Endodermal cell (in vitro differentiated cells): ENCODE measurements at regions not wholly inside any gene's neighbourhood (a gene's known extent, or its start where the extent isn't known, plus 50 kb on each side); places are given as distances from the start of the nearest gene placed in this dataset.

Source experiments
- DNase-seq: peaks from one replicate; pipeline ENCODE4 v3.0.0-alpha.2; 2017
- H3K27ac ChIP-seq: 2 replicates; pipeline ENCODE4 v1.5.1; 2013; ENCODE audit warnings: mild to moderate bottlenecking, low read depth, low read length, moderate library complexity
- H3K27me3 ChIP-seq: 2 replicates; pipeline ENCODE4 v1.6.1; 2013; ENCODE audit warnings: mild to moderate bottlenecking, low read length, moderate library complexity; ENCODE audit not compliant: insufficient read depth, control insufficient read depth, poor library complexity, severe bottlenecking
- H3K36me3 ChIP-seq: 2 replicates; pipeline ENCODE4 v1.7.0; 2013; ENCODE audit warnings: mild to moderate bottlenecking, low read length, moderate library complexity; ENCODE audit not compliant: control insufficient read depth, insufficient read depth
- H3K4me1 ChIP-seq: one replicate; pipeline ENCODE4 v1.7.0; 2013; ENCODE audit warnings: low read length; ENCODE audit not compliant: control insufficient read depth, insufficient read depth
- H3K4me3 ChIP-seq: 2 replicates; pipeline ENCODE4 v1.5.1; 2013; ENCODE audit warnings: mild to moderate bottlenecking, low read length, moderate library complexity
- H3K9ac ChIP-seq: 2 replicates; pipeline ENCODE4 v1.6.1; 2013; ENCODE audit warnings: mild to moderate bottlenecking, low read length, moderate library complexity; ENCODE audit not compliant: poor library complexity, severe bottlenecking; ENCODE audit errors: extremely low read depth
- H3K9me3 ChIP-seq: 2 replicates; pipeline ENCODE4 v1.6.1; 2013; ENCODE audit warnings: mild to moderate bottlenecking, low read length, moderate library complexity; ENCODE audit not compliant: control insufficient read depth
- H3K27ac Mint-ChIP-seq: 2 replicates; pipeline ENCODE4 v1.8.0; 2020; ENCODE audit warnings: mixed read lengths
- H3K27me3 Mint-ChIP-seq: 2 replicates; pipeline ENCODE4 v1.8.0; 2021; ENCODE audit warnings: mild to moderate bottlenecking, mixed read lengths; ENCODE audit not compliant: insufficient read depth
- H3K36me3 Mint-ChIP-seq: 2 replicates; pipeline ENCODE4 v1.8.0; 2020; ENCODE audit warnings: low read depth, mixed read lengths
- H3K4me1 Mint-ChIP-seq: 2 replicates; pipeline ENCODE4 v1.8.0; 2020; ENCODE audit warnings: mixed read lengths
- H3K4me3 Mint-ChIP-seq: 2 replicates; pipeline ENCODE4 v1.8.0; 2020; ENCODE audit warnings: mild to moderate bottlenecking, moderate library complexity, mixed read lengths
- H3K9me3 Mint-ChIP-seq: 2 replicates; pipeline ENCODE4 v1.8.0; 2020; ENCODE audit warnings: mild to moderate bottlenecking, mixed read lengths
- CTCF ChIP-seq: fragments of 200-600 bp; sonication (generic); conservative IDR thresholded peaks from 2 replicates; pipeline ENCODE4 v1.5.0; 2021; ENCODE audit warnings: antibody characterized with exemption, mild to moderate bottlenecking
- WGBS, 2 experiments: methylation state at CpG; one replicate each; pipeline versions ENCODE4 v1.1.5 to v1.1.7; 2013; ENCODE audit warnings: missing lambda C conversion rate in 2 of 2, mixed read lengths in 1 of 2; ENCODE audit not compliant: insufficient coverage in 1 of 2, insufficient read length in 1 of 2; 5-methylcytosine and 5-hydroxymethylcytosine counted together

GRCh38 chr22:47883757-47884156, 1121.3 kb downstream of the TBC1D22A start:
- Histone ChIP-seq H3K4me3 (no peak overlapping the region), H3K4me1 (no peaks in the 10 kb centered on the region), H3K27ac (no peak overlapping the region), H3K27me3 (no peaks in the 10 kb centered on the region), H3K9me3 (peaks cover 25% of the 10 kb centered on the region), H3K36me3 (no peaks in the 10 kb centered on the region), H3K9ac (no peak overlapping the region)
- WGBS, 2 experiments: 81 to 83% methylated on average over 6 to 12 of the region's 12 CpGs
- TF ChIP-seq CTCF: no peak
- Mint-ChIP-seq H3K4me1 (no peaks in the 10 kb centered on the region), H3K27me3 (no peaks in the 10 kb centered on the region), H3K9me3 (peaks cover 64% of the 10 kb centered on the region), H3K27ac (no peak overlapping the region), H3K4me3 (no peak overlapping the region), H3K36me3 (no peaks in the 10 kb centered on the region)
- no peak for DNase-seq

GRCh38 chr22:47879346-47879745, 1116.9 kb downstream of the TBC1D22A start:
- H3K4me1 Mint-ChIP-seq: no peaks in the 10 kb centered on the region
- no peaks in the 10 kb centered on the region for H3K36me3 Mint-ChIP-seq
- no peak overlapping the region for H3K4me3 ChIP-seq
- H3K27ac Mint-ChIP-seq: no peak overlapping the region
- H3K9ac ChIP-seq: no peak overlapping the region
- H3K27me3 ChIP-seq: no peaks in the 10 kb centered on the region
- peaks cover 63% of the 10 kb centered on the region for H3K9me3 Mint-ChIP-seq
- no peak overlapping the region for H3K27ac ChIP-seq
- no peaks in the 10 kb centered on the region for H3K36me3 ChIP-seq
- no peak for DNase-seq
- WGBS, 2 experiments: 83 to 86% methylated on average over 1 to 2 of the region's 2 CpGs
- H3K27me3 Mint-ChIP-seq: no peaks in the 10 kb centered on the region
- no peaks in the 10 kb centered on the region for H3K4me1 ChIP-seq
- H3K9me3 ChIP-seq: peaks cover 24% of the 10 kb centered on the region
- TF ChIP-seq CTCF: no peak
- no peak overlapping the region for H3K4me3 Mint-ChIP-seq

- no peaks in the 10 kb centered on the region for H3K36me3 ChIP-seq
- Mint-ChIP-seq H3K4me3 (no peak overlapping the region), H3K36me3 (no peaks in the 10 kb centered on the region), H3K9me3 (peaks cover 56% of the 10 kb centered on the region), H3K27ac (no peak overlapping the region), H3K4me1 (no peaks in the 10 kb centered on the region), H3K27me3 (no peaks in the 10 kb centered on the region)
- H3K4me3 ChIP-seq: no peak overlapping the region
- H3K9ac ChIP-seq: no peak overlapping the region
- 76 to 84% methylated on average over 3 to 5 of the region's 5 CpGs for WGBS, 2 experiments
- H3K27ac ChIP-seq: no peak overlapping the region
- H3K9me3 ChIP-seq: peaks cover 23% of the 10 kb centered on the region
- TF ChIP-seq CTCF: no peak
- DNase-seq: no peak
- no peaks in the 10 kb centered on the region for H3K4me1 ChIP-seq
- no peaks in the 10 kb centered on the region for H3K27me3 ChIP-seq
Observed at GRCh38 chr22:47878460-47878859, 1116.0 kb downstream of the TBC1D22A start.
